ENCODE measurements at regions not wholly inside any gene's neighbourhood (a gene's known extent, or its start where the extent isn't known, plus 50 kb on each side); places are given as distances from the start of the nearest gene placed in this dataset.

DNA sequence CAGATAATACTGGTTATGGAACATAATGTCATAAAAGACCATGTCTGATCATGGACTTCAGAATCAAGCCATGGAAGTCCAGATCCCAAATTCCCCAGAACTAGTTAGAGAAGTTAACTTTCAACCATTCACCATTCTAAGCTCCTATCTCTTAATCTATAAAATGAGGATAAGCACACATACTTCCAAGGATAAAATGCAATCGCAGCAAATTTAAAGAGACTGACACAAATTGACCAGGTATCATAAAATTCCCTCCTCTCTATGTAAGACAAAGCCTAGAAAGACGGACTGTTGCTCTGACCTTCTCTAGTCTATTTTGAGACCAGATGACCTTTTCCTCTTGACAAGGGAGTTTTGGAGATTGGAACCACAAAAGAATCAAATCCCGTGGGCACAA lies 426.7 kb downstream of the PLPP3 start:
- no peak overlapping the region for H3K9ac ChIP-seq (ENCODE audit: low read depth, low read length, poor library complexity, severe bottlenecking)
- H3K4me1 ChIP-seq (ENCODE audit: insufficient read depth, low read length, poor library complexity, severe bottlenecking) = no peaks in the 10 kb centered on the region
- no peak overlapping the region for H3K4me3 ChIP-seq (ENCODE audit: low read length, poor library complexity, severe bottlenecking)
- no peaks in the 10 kb centered on the region for H3K27me3 ChIP-seq (ENCODE audit: insufficient read depth, low read length, poor library complexity, severe bottlenecking)
- H3K9me3 ChIP-seq (ENCODE audit: insufficient read depth, low read depth, low read length) = no peaks in the 10 kb centered on the region
- no peaks in the 10 kb centered on the region for H4K20me1 ChIP-seq (ENCODE audit: insufficient read depth, low read length, poor library complexity, severe bottlenecking)
- H3K79me2 ChIP-seq (ENCODE audit: insufficient read depth, low read length) = no peaks in the 10 kb centered on the region
- no peaks in the 10 kb centered on the region for H3F3A ChIP-seq (ENCODE audit: low read depth)
- H2AFZ ChIP-seq (ENCODE audit: low read length) = no peak overlapping the region
- H3K4me2 ChIP-seq (ENCODE audit: low read depth, low read length, poor library complexity, severe bottlenecking) = no peak overlapping the region
- TF ChIP-seq EZH2phosphoT487 (IDR thresholded peaks at IDR 0.05; ENCODE audit: borderline replicate concordance) (no peak), CTCF (conservative IDR thresholded peaks at IDR 0.05; ENCODE audit: low read length) (no peak)
- H3K36me3 ChIP-seq (ENCODE audit: insufficient read depth, low read length) = no peaks in the 10 kb centered on the region
- no peaks in the 10 kb centered on the region for H3K9me2 ChIP-seq (replicated peaks; ENCODE audit: low read depth, low read length)

DNA sequence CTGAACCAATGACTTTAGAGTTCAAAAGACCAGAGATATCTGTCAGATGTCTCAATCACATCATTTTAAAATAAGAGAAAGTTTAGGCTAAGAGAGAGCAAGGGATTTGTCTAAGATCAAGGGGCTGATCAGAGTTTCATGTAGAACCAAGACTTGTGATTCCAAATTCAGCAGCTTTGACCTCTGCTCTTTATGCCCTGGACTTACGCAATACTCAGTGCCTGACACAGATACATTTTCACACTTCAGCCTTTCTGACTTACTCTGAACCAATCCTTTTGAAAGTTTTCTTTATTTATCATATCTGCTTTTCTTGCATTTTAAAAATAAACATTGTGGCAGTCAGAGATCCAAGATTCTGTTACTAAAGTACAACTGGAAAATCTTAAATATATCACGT lies 428.0 kb downstream of the PLPP3 start:
- no peak for TF ChIP-seq EZH2phosphoT487 (IDR thresholded peaks at IDR 0.05; ENCODE audit: borderline replicate concordance)
- Histone ChIP-seq H3K4me2 (ENCODE audit: low read depth, low read length, poor library complexity, severe bottlenecking) (no peak overlapping the region), H3F3A (ENCODE audit: low read depth) (no peaks in the 10 kb centered on the region), H3K9me2 (replicated peaks; ENCODE audit: low read depth, low read length) (no peaks in the 10 kb centered on the region), H3K4me1 (ENCODE audit: insufficient read depth, low read length, poor library complexity, severe bottlenecking) (no peaks in the 10 kb centered on the region), H2AFZ (ENCODE audit: low read length) (no peak overlapping the region), H3K9ac (ENCODE audit: low read depth, low read length, poor library complexity, severe bottlenecking) (no peak overlapping the region), H3K27me3 (ENCODE audit: insufficient read depth, low read length, poor library complexity, severe bottlenecking) (no peaks in the 10 kb centered on the region), H3K9me3 (ENCODE audit: insufficient read depth, low read depth, low read length) (no peaks in the 10 kb centered on the region), H3K4me3 (ENCODE audit: low read length, poor library complexity, severe bottlenecking) (no peak overlapping the region), H3K36me3 (ENCODE audit: insufficient read depth, low read length) (no peaks in the 10 kb centered on the region), H3K79me2 (ENCODE audit: insufficient read depth, low read length) (no peaks in the 10 kb centered on the region), H4K20me1 (ENCODE audit: insufficient read depth, low read length, poor library complexity, severe bottlenecking) (no peaks in the 10 kb centered on the region)

GRCh38 chr1:56150441-56151215 lies 428.7 kb downstream of the PLPP3 start:
- H3F3A ChIP-seq (ENCODE audit: low read depth) = no peaks in the 10 kb centered on the region
- H4K20me1 ChIP-seq (ENCODE audit: insufficient read depth, low read length, poor library complexity, severe bottlenecking) = no peaks in the 10 kb centered on the region
- no peaks in the 10 kb centered on the region for H3K36me3 ChIP-seq (ENCODE audit: insufficient read depth, low read length)
- no peaks in the 10 kb centered on the region for H3K27me3 ChIP-seq (ENCODE audit: insufficient read depth, low read length, poor library complexity, severe bottlenecking)
- no peaks in the 10 kb centered on the region for H3K9me3 ChIP-seq (ENCODE audit: insufficient read depth, low read depth, low read length)
- no peak overlapping the region for H2AFZ ChIP-seq (ENCODE audit: low read length)
- H3K4me3 ChIP-seq (ENCODE audit: low read length, poor library complexity, severe bottlenecking) = no peak overlapping the region
- H3K9ac ChIP-seq (ENCODE audit: low read depth, low read length, poor library complexity, severe bottlenecking) = no peak overlapping the region
- TF ChIP-seq EZH2phosphoT487 (IDR thresholded peaks at IDR 0.05; ENCODE audit: borderline replicate concordance) (no peak), CTCF (conservative IDR thresholded peaks at IDR 0.05; ENCODE audit: low read length) (no peak)
- no peaks in the 10 kb centered on the region for H3K9me2 ChIP-seq (replicated peaks; ENCODE audit: low read depth, low read length)
- H3K79me2 ChIP-seq (ENCODE audit: insufficient read depth, low read length) = no peaks in the 10 kb centered on the region
- no peaks in the 10 kb centered on the region for H3K4me1 ChIP-seq (ENCODE audit: insufficient read depth, low read length, poor library complexity, severe bottlenecking)
- no peak overlapping the region for H3K4me2 ChIP-seq (ENCODE audit: low read depth, low read length, poor library complexity, severe bottlenecking)

- H3K4me3 ChIP-seq (ENCODE audit: low read length, poor library complexity, severe bottlenecking) = no peak overlapping the region
- H3F3A ChIP-seq (ENCODE audit: low read depth) = no peaks in the 10 kb centered on the region
- no peak overlapping the region for H3K9ac ChIP-seq (ENCODE audit: low read depth, low read length, poor library complexity, severe bottlenecking)
- no peak overlapping the region for H3K4me2 ChIP-seq (ENCODE audit: low read depth, low read length, poor library complexity, severe bottlenecking)
- H3K27me3 ChIP-seq (ENCODE audit: insufficient read depth, low read length, poor library complexity, severe bottlenecking) = no peaks in the 10 kb centered on the region
- no peaks in the 10 kb centered on the region for H3K79me2 ChIP-seq (ENCODE audit: insufficient read depth, low read length)
- H3K36me3 ChIP-seq (ENCODE audit: insufficient read depth, low read length) = no peaks in the 10 kb centered on the region
- TF ChIP-seq EZH2phosphoT487 (IDR thresholded peaks at IDR 0.05; ENCODE audit: borderline replicate concordance) = no peak
- no peak for TF ChIP-seq CTCF (conservative IDR thresholded peaks at IDR 0.05; ENCODE audit: low read length)
- no peaks in the 10 kb centered on the region for H4K20me1 ChIP-seq (ENCODE audit: insufficient read depth, low read length, poor library complexity, severe bottlenecking)
- H2AFZ ChIP-seq (ENCODE audit: low read length) = no peak overlapping the region
- H3K9me2 ChIP-seq (replicated peaks; ENCODE audit: low read depth, low read length) = no peaks in the 10 kb centered on the region
- H3K4me1 ChIP-seq (ENCODE audit: insufficient read depth, low read length, poor library complexity, severe bottlenecking) = no peaks in the 10 kb centered on the region
- H3K9me3 ChIP-seq (ENCODE audit: insufficient read depth, low read depth, low read length) = no peaks in the 10 kb centered on the region
Observed at GRCh38 chr1:56149761-56150160, 429.6 kb downstream of the PLPP3 start.

Data from Loucy (cell line).